ENCODE measurements at regions not wholly inside any gene's neighbourhood (a gene's known extent, or its start where the extent isn't known, plus 50 kb on each side); places are given as distances from the start of the nearest gene placed in this dataset.

- no peaks in the 10 kb centered on the region for H3K79me2 ChIP-seq (ENCODE audit: insufficient read depth, low read depth, low read length)
- H3K4me3 ChIP-seq (ENCODE audit: low read depth, low read length, poor library complexity, severe bottlenecking) = no peak overlapping the region
- no peak overlapping the region for H3K27ac ChIP-seq (ENCODE audit: low read depth, low read length, poor library complexity, severe bottlenecking)
- H3K36me3 ChIP-seq (ENCODE audit: insufficient read depth, low read length) = no peaks in the 10 kb centered on the region
- H3K4me2 ChIP-seq (ENCODE audit: low read length) = no peak overlapping the region
- H3K9me3 ChIP-seq (ENCODE audit: low read length) = no peaks in the 10 kb centered on the region
- no peaks in the 10 kb centered on the region for H3K4me1 ChIP-seq (ENCODE audit: insufficient read depth, low read length, poor library complexity, severe bottlenecking)
- H4K20me1 ChIP-seq (ENCODE audit: insufficient read depth, low read length) = no peaks in the 10 kb centered on the region
- ChIA-PET POLR2A (interaction anchor here (0.6 kb wide), 1 partner anchor 197 kb away, joined by 3 read pairs; no protein-coding TSS in a partner anchor), CTCF (ENCODE audit: unreplicated experiment) (no interaction called here)
- TF ChIP-seq CTCF (conservative IDR thresholded peaks at IDR 0.05; ENCODE audit: low read length) (no peak), EZH2phosphoT487 (IDR thresholded peaks at IDR 0.05; ENCODE audit: borderline replicate concordance, low read depth, low read length) (no peak)
- intact Hi-C loops (cut with micrococcal nuclease; ENCODE audit: unreplicated experiment) = no loop called here
- H2AFZ ChIP-seq (ENCODE audit: low read length) = no peak overlapping the region
- no TSS peak for BruUV-seq (replicated peaks)
- no peaks in the 10 kb centered on the region for H3K9me2 ChIP-seq (ENCODE audit: insufficient read depth, low read length)
- DNase-seq (ENCODE audit: low spot score) = no peak
Measured at GRCh38 chr11:79932612-79933011, 491.8 kb upstream of the TENM4 start.

DNA sequence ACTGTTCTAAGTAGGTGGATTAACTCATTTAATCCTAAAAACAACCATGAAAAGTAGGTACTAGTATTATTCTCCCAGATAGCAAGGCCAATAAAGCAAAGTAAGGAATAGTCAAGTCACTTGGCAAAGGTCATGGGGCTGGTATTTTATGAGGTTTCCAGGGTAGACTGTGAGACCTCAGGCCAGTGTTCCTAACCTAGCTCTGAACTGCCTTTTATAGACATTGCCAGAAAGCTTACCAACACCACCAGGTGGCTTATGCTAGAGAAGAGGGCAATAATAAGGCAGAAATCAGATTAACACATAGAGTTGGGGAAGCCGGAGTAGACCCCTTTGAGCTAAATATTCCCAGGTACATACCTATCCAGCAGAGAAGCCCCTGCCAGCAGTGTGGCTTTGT is 490.9 kb upstream of the TENM4 start:
- Histone ChIP-seq H3K79me2 (ENCODE audit: insufficient read depth, low read depth, low read length) (no peaks in the 10 kb centered on the region), H3K27ac (ENCODE audit: low read depth, low read length, poor library complexity, severe bottlenecking) (no peak overlapping the region), H3K4me1 (ENCODE audit: insufficient read depth, low read length, poor library complexity, severe bottlenecking) (no peaks in the 10 kb centered on the region), H3K9me3 (ENCODE audit: low read length) (no peaks in the 10 kb centered on the region), H2AFZ (ENCODE audit: low read length) (no peak overlapping the region), H3K4me3 (ENCODE audit: low read depth, low read length, poor library complexity, severe bottlenecking) (no peak overlapping the region), H3K4me2 (ENCODE audit: low read length) (no peak overlapping the region), H4K20me1 (ENCODE audit: insufficient read depth, low read length) (no peaks in the 10 kb centered on the region), H3K36me3 (ENCODE audit: insufficient read depth, low read length) (no peaks in the 10 kb centered on the region), H3K9me2 (ENCODE audit: insufficient read depth, low read length) (no peaks in the 10 kb centered on the region)
- no TSS peak for BruUV-seq (replicated peaks)
- intact Hi-C loops (cut with micrococcal nuclease; ENCODE audit: unreplicated experiment) = no loop called here
- ChIA-PET POLR2A (interaction anchor here (0.6 kb wide), 1 partner anchor 1066 kb away, joined by 3 read pairs; no protein-coding TSS in a partner anchor), CTCF (ENCODE audit: unreplicated experiment) (no interaction called here)
- DNase-seq (ENCODE audit: low spot score) = no peak
- TF ChIP-seq EZH2phosphoT487 (IDR thresholded peaks at IDR 0.05; ENCODE audit: borderline replicate concordance, low read depth, low read length) (no peak), CTCF (conservative IDR thresholded peaks at IDR 0.05; ENCODE audit: low read length) (no peak)

DNA sequence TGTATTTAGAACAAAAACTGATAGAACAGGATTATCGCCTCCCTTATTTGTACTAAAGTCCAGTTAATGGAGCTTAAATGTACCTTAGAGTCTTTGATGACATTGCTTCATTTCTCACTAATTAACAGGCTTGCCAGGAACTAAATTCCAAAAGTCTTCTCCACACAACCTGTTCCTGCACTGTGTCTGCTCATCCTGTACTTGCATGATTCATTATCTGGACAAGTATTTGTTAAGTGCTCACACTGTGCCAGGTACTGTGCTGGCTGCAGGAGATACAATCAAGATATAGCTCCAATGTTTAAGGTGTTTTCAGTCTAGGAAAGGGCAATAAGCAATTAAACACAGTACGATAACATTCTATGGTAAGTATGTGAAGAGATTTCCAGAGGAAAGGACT is 485.9 kb upstream of the TENM4 start:
- Histone ChIP-seq H3K4me1 (ENCODE audit: insufficient read depth, low read length, poor library complexity, severe bottlenecking) (no peaks in the 10 kb centered on the region), H4K20me1 (ENCODE audit: insufficient read depth, low read length) (no peaks in the 10 kb centered on the region), H3K4me3 (ENCODE audit: low read depth, low read length, poor library complexity, severe bottlenecking) (no peak overlapping the region), H2AFZ (ENCODE audit: low read length) (no peak overlapping the region), H3K4me2 (ENCODE audit: low read length) (no peak overlapping the region), H3K27ac (ENCODE audit: low read depth, low read length, poor library complexity, severe bottlenecking) (no peak overlapping the region), H3K36me3 (ENCODE audit: insufficient read depth, low read length) (no peaks in the 10 kb centered on the region), H3K9me2 (ENCODE audit: insufficient read depth, low read length) (no peaks in the 10 kb centered on the region), H3K79me2 (ENCODE audit: insufficient read depth, low read depth, low read length) (no peaks in the 10 kb centered on the region), H3K9me3 (ENCODE audit: low read length) (no peaks in the 10 kb centered on the region)
- no TSS peak for BruUV-seq (replicated peaks)
- ChIA-PET CTCF (ENCODE audit: unreplicated experiment) (no interaction called here), POLR2A (interaction anchor here (0.7 kb wide), 1 partner anchor 525 kb away, joined by 3 read pairs; no protein-coding TSS in a partner anchor)
- TF ChIP-seq EZH2phosphoT487 (IDR thresholded peaks at IDR 0.05; ENCODE audit: borderline replicate concordance, low read depth, low read length) (no peak), CTCF (conservative IDR thresholded peaks at IDR 0.05; ENCODE audit: low read length) (no peak)
- DNase-seq (ENCODE audit: low spot score) = no peak
- intact Hi-C loops (cut with micrococcal nuclease; ENCODE audit: unreplicated experiment) = no loop called here
